ENCODE measurements at regions not wholly inside any gene's neighbourhood (a gene's known extent, or its start where the extent isn't known, plus 50 kb on each side); places are given as distances from the start of the nearest gene placed in this dataset.

DNA sequence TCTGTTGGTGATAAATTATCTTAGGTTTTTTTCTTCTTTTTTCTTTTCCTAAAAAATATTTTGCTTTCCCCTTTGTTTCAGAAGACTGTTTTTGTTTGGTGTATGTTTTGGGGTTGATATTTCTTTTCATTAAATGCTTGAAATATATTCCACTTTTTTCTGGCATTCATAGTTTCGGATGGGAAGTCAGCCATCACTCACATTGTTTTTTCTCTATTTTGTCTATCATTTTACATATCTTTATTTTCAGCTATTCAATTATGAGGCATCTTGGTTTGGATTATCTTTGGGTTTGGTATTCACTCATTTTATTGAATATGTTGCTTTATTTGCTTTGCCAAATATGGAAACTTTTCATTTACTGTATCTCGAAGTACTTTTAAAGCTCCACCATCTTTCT, 600.5 kb upstream of the EYS start:
- Histone ChIP-seq H3K36me3 (replicated peaks; ENCODE audit: insufficient read depth, low read depth) (no peaks in the 10 kb centered on the region), H3K9me3 (ENCODE audit: low read depth) (no peaks in the 10 kb centered on the region), H3K27me3 (no peaks in the 10 kb centered on the region), H2AFZ (no peak overlapping the region), H3K9me2 (replicated peaks; ENCODE audit: insufficient read depth) (no peaks in the 10 kb centered on the region), H3K79me2 (no peaks in the 10 kb centered on the region), H3K27ac (no peak overlapping the region), H3K4me1 (ENCODE audit: insufficient read depth) (no peaks in the 10 kb centered on the region), H4K20me1 (ENCODE audit: insufficient read depth, poor library complexity, severe bottlenecking) (no peaks in the 10 kb centered on the region), H3K4me2 (no peak overlapping the region), H3K4me3 (no peak overlapping the region)
- no peak for TF ChIP-seq EZH2 (IDR thresholded peaks at IDR 0.05; ENCODE audit: borderline replicate concordance)
- TF ChIP-seq, protein P1, sequence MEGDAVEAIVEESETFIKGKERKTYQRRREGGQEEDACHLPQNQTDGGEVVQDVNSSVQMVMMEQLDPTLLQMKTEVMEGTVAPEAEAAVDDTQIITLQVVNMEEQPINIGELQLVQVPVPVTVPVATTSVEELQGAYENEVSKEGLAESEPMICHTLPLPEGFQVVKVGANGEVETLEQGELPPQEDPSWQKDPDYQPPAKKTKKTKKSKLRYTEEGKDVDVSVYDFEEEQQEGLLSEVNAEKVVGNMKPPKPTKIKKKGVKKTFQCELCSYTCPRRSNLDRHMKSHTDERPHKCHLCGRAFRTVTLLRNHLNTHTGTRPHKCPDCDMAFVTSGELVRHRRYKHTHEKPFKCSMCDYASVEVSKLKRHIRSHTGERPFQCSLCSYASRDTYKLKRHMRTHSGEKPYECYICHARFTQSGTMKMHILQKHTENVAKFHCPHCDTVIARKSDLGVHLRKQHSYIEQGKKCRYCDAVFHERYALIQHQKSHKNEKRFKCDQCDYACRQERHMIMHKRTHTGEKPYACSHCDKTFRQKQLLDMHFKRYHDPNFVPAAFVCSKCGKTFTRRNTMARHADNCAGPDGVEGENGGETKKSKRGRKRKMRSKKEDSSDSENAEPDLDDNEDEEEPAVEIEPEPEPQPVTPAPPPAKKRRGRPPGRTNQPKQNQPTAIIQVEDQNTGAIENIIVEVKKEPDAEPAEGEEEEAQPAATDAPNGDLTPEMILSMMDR (IDR thresholded peaks at IDR 0.05; ENCODE audit: poor library complexity) = no peak
- no peak for TF ChIP-seq EZH2phosphoT487 (IDR thresholded peaks at IDR 0.05; ENCODE audit: low read depth, severe bottlenecking, unreplicated experiment)
- DNase-seq (ENCODE audit: low spot score) = no peak
- 92% methylated on average over 2 of the region's 2 CpGs for WGBS (ENCODE audit: low lambda C conversion rate, missing lambda C conversion rate)

DNA sequence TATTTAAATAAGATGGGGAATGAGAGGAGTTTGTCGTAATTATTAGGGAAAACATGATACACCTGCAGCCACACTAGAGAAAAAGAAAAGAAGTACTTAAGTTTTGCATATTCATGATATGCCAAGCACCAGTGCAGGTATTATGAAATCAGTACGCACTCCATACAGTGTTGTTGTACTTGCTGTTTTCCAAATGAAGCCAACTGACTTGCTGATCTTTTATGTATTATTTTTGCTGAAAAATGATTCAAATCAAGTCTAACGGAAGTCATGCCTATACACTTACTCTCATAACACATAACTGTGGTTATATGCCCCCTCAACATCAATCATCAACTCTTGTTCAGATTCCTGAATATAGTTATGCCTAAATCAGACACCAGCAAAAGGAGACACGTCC, 584.9 kb upstream of the EYS start:
- no peak for DNase-seq (ENCODE audit: low spot score)
- no peak overlapping the region for H2AFZ ChIP-seq
- no peak overlapping the region for H3K27ac ChIP-seq
- 89% methylated on average over 4 of the region's 4 CpGs for WGBS (ENCODE audit: low lambda C conversion rate, missing lambda C conversion rate)
- H3K4me2 ChIP-seq = no peak overlapping the region
- H3K9me2 ChIP-seq (replicated peaks; ENCODE audit: insufficient read depth) = no peaks in the 10 kb centered on the region
- H3K79me2 ChIP-seq = no peaks in the 10 kb centered on the region
- no peaks in the 10 kb centered on the region for H3K4me1 ChIP-seq (ENCODE audit: insufficient read depth)
- H3K9me3 ChIP-seq (ENCODE audit: low read depth) = no peaks in the 10 kb centered on the region
- H3K36me3 ChIP-seq (replicated peaks; ENCODE audit: insufficient read depth, low read depth) = no peaks in the 10 kb centered on the region
- H3K27me3 ChIP-seq = no peaks in the 10 kb centered on the region
- TF ChIP-seq EZH2phosphoT487 (IDR thresholded peaks at IDR 0.05; ENCODE audit: low read depth, severe bottlenecking, unreplicated experiment) (no peak), EZH2 (IDR thresholded peaks at IDR 0.05; ENCODE audit: borderline replicate concordance) (no peak)
- TF ChIP-seq, protein P1 (IDR thresholded peaks at IDR 0.05; ENCODE audit: poor library complexity) = no peak
- H3K4me3 ChIP-seq = no peak overlapping the region
- H4K20me1 ChIP-seq (ENCODE audit: insufficient read depth, poor library complexity, severe bottlenecking) = no peaks in the 10 kb centered on the region

DNA sequence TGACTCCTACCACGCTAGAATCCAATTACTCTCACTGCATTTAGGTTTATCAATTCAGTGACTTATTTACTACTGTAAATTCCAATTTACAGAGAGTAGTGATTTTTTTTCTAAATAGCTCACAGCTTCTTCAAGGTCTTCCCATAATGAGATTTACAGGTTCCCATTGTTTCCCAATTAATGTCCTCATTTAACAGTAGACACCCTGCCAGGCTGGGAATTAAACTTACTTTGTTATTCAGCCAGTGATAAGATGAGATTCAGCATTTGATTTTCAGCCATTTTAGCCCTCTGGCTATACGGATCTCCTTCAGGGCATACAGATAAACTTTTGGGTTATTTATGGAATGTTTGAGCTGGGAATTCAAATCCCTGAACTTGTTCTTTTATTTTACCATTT, 582.9 kb upstream of the EYS start:
- H3K9me2 ChIP-seq (replicated peaks; ENCODE audit: insufficient read depth) = no peaks in the 10 kb centered on the region
- H3K27me3 ChIP-seq = no peaks in the 10 kb centered on the region
- no peak for DNase-seq (ENCODE audit: low spot score)
- no peaks in the 10 kb centered on the region for H3K79me2 ChIP-seq
- H3K4me3 ChIP-seq = no peak overlapping the region
- H3K4me1 ChIP-seq (ENCODE audit: insufficient read depth) = no peaks in the 10 kb centered on the region
- no peaks in the 10 kb centered on the region for H4K20me1 ChIP-seq (ENCODE audit: insufficient read depth, poor library complexity, severe bottlenecking)
- TF ChIP-seq EZH2phosphoT487 (IDR thresholded peaks at IDR 0.05; ENCODE audit: low read depth, severe bottlenecking, unreplicated experiment) (no peak), EZH2 (IDR thresholded peaks at IDR 0.05; ENCODE audit: borderline replicate concordance) (no peak)
- TF ChIP-seq, protein P1 (IDR thresholded peaks at IDR 0.05; ENCODE audit: poor library complexity) = no peak
- no peaks in the 10 kb centered on the region for H3K36me3 ChIP-seq (replicated peaks; ENCODE audit: insufficient read depth, low read depth)
- no peak overlapping the region for H2AFZ ChIP-seq
- H3K4me2 ChIP-seq = no peak overlapping the region
- no peak overlapping the region for H3K27ac ChIP-seq
- H3K9me3 ChIP-seq (ENCODE audit: low read depth) = no peaks in the 10 kb centered on the region
- WGBS (ENCODE audit: low lambda C conversion rate, missing lambda C conversion rate) = 85% methylated on average over 2 of the region's 2 CpGs

DNA sequence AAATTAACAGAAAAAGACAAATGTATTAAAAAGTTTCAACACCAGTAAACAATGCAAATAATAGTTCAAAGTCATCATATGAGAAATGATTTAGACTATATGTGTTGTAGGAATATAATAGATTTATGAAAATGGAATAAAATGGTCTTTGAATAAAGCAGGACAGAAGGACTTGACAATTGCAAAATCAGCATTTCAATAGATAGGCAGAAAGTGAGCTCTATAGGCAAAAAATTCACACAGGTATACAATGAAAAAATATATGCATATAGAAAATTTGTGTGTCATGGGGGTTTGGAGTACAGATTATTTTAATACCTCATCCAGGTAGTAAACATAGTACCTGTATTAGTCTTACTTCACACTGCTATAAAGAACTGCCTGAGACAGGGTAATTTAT, 571.1 kb upstream of the EYS start:
- Histone ChIP-seq H3K9me2 (replicated peaks; ENCODE audit: insufficient read depth) (no peaks in the 10 kb centered on the region), H2AFZ (no peak overlapping the region), H3K79me2 (no peaks in the 10 kb centered on the region), H3K9me3 (ENCODE audit: low read depth) (no peaks in the 10 kb centered on the region), H4K20me1 (ENCODE audit: insufficient read depth, poor library complexity, severe bottlenecking) (no peaks in the 10 kb centered on the region), H3K4me3 (no peak overlapping the region), H3K4me2 (no peak overlapping the region), H3K27me3 (no peaks in the 10 kb centered on the region), H3K27ac (no peak overlapping the region), H3K4me1 (ENCODE audit: insufficient read depth) (no peaks in the 10 kb centered on the region), H3K36me3 (replicated peaks; ENCODE audit: insufficient read depth, low read depth) (no peaks in the 10 kb centered on the region)
- no peak for TF ChIP-seq EZH2 (IDR thresholded peaks at IDR 0.05; ENCODE audit: borderline replicate concordance)
- TF ChIP-seq, protein P1 (IDR thresholded peaks at IDR 0.05; ENCODE audit: poor library complexity) = no peak
- TF ChIP-seq EZH2phosphoT487 (IDR thresholded peaks at IDR 0.05; ENCODE audit: low read depth, severe bottlenecking, unreplicated experiment) = no peak
- no peak for DNase-seq (ENCODE audit: low spot score)

Measured in hepatocyte (in vitro differentiated cells).